GM12873 (cell line): ENCODE measurements at regions not wholly inside any gene's neighbourhood (a gene's known extent, or its start where the extent isn't known, plus 50 kb on each side); places are given as distances from the start of the nearest gene placed in this dataset.

Experiments
- TF ChIP-seq, protein P1 (sequence below): IDR thresholded peaks from 2 replicates; pipeline ENCODE4 v1.5.1; 2012; ENCODE audit warnings: low read depth, mild to moderate bottlenecking, moderate library complexity, low read length, control low read depth; ENCODE audit not compliant: insufficient read depth; ENCODE audit errors: missing control alignments

DNA sequence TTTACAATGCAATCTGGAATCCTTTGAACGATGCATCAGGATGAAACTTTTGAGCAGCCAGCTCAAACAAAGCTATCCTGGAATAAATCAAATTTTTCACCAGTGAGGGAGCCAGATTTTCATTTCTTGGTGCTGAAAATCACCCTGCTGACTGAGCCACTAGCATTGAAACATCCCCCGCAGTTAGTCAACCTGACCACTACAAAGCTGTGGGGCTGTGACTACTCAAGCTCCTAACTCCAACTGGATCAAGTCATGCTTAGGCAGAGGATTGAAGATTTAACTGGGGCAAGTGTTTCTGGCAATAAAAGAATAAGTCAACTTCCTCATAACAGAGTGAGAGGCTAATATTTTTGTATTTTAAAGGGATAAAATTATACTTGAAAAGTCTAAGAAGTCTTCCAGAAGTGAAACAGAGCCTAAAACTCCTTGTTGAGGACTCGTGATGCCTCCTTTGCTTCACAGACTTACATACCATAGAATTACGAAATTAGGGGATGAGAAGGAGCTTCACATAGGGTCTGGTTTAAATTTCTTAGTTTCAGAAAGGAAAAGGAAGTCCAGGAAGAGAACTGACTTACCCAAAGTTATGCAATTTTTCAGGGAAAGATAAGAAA, 177.8 kb downstream of the SERPINI1 start:
- TF ChIP-seq, protein P1, sequence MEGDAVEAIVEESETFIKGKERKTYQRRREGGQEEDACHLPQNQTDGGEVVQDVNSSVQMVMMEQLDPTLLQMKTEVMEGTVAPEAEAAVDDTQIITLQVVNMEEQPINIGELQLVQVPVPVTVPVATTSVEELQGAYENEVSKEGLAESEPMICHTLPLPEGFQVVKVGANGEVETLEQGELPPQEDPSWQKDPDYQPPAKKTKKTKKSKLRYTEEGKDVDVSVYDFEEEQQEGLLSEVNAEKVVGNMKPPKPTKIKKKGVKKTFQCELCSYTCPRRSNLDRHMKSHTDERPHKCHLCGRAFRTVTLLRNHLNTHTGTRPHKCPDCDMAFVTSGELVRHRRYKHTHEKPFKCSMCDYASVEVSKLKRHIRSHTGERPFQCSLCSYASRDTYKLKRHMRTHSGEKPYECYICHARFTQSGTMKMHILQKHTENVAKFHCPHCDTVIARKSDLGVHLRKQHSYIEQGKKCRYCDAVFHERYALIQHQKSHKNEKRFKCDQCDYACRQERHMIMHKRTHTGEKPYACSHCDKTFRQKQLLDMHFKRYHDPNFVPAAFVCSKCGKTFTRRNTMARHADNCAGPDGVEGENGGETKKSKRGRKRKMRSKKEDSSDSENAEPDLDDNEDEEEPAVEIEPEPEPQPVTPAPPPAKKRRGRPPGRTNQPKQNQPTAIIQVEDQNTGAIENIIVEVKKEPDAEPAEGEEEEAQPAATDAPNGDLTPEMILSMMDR, result no peak

DNA sequence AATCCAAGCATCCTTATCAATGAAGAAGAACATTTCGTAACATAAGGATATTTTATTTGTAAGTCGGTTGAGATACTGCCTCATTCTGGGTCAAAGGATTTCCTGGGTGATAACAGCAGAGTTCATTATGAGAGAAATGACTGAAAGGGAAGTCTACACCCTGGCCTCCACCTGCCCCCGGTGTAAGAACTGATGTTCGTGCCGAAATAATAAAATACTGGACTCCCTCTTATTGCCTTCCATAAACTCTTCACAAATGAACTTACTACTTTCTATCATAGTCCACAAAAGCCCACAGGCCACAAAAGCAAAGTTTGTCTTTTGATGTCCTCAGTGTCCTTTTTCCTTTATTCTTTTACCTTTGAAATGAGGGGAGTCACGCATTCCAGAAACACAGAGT, 174.4 kb downstream of the SERPINI1 start:
- TF ChIP-seq, protein P1, result no peak

GRCh38 chr3:167909504-167909896, 174.0 kb downstream of the SERPINI1 start:
- TF ChIP-seq, protein P1, result no peak

- TF ChIP-seq, protein P1, result no peak
These were observed 173.4 kb downstream of the SERPINI1 start for GRCh38 chr3:167908746-167909503.

GRCh38 chr3:167908221-167908620, 172.7 kb downstream of the SERPINI1 start:
- TF ChIP-seq, protein P1, result no peak

DNA sequence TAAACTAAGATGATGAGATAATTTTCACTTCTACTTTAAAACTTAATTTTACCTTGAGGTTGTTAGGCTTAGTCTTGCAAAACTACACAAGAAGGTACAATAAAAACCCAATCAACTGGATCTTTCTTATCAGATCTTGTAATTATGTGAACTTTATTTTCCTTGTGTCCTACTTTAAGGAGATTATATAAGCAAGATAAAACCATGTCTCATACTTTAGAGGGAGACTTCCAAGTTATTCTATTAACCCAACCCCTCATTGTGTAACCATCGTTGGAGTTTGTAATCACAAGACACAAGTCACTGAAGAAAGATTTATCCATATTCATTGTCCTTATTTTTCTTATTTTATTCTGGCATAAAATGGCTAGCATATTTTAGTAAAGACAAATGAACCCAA, 165.6 kb downstream of the SERPINI1 start:
- TF ChIP-seq, protein P1, result no peak

DNA sequence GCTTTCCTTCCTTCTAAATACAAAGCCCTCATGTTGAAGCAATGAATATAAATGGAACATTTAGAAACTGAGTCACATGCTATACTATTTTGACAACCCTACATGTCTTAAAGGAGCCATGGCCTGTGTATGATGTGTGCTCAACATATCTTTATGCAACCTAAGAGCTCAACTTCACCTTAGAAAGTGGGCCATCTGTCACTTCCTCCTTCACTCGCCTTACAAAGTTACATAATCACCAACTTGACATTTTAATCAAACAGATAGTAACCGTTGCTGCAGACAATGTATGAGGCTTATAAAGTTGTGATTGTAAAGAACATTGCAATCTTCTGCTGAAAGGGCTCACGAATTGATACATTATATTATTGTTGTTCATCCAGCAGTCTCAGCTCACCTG, 163.6 kb downstream of the SERPINI1 start:
- TF ChIP-seq, protein P1, result no peak
